Vagina (tissue), 2 donors: ENCODE measurements at regions not wholly inside any gene's neighbourhood (a gene's known extent, or its start where the extent isn't known, plus 50 kb on each side); places are given as distances from the start of the nearest gene placed in this dataset.

Experiments used
- DNase-seq, 2 donors: peaks; one replicate each; pipeline ENCODE4 v3.0.0-alpha.2; 2017; ENCODE audit errors: extremely low spot score in 2 of 2
- H3K27ac ChIP-seq: fragments of 200-600 bp; sonication (generic); one replicate; pipeline ENCODE4 v1.5.1; 2019
- H3K27me3 ChIP-seq: fragments of 200-600 bp; sonication (generic); one replicate; pipeline ENCODE4 v1.5.1; 2019
- H3K36me3 ChIP-seq, 2 donors: fragments of 200-600 bp; sonication (generic); one replicate each; pipeline ENCODE4 v1.5.1; 2017 to 2019
- H3K4me1 ChIP-seq: fragments of 200-600 bp; sonication (generic); one replicate; pipeline ENCODE4 v1.5.1; 2019
- H3K4me3 ChIP-seq, 2 donors: fragments of 200-600 bp; sonication (generic); 1 replicate in 1 of 2; 2 replicates in 1 of 2; pipeline ENCODE4 v1.5.1; 2016 to 2019
- H3K9me3 ChIP-seq: fragments of 200-600 bp; sonication (generic); one replicate; pipeline ENCODE4 v1.5.1; 2019
- CTCF ChIP-seq, 3 experiments: fragments of 450-650 bp in 2 of 3; fragments of 200-600 bp in 1 of 3; sonication (generic) in 1 of 3; IDR thresholded peaks; one replicate each; pipeline ENCODE4 v1.5.1; 2017 to 2019; ENCODE audit warnings: antibody characterized with exemption in 3 of 3, mild to moderate bottlenecking in 2 of 3, moderate library complexity in 2 of 3
- POLR2A ChIP-seq, 2 donors: fragments of 450-650 bp; IDR thresholded peaks; one replicate each; pipeline ENCODE4 v1.6.1; 2017; ENCODE audit warnings: antibody characterized with exemption in 2 of 2, mild to moderate bottlenecking in 2 of 2, moderate library complexity in 2 of 2
- POLR2AphosphoS5 ChIP-seq, 2 donors: sonication (generic); formaldehyde crosslinking; IDR thresholded peaks; one replicate each; pipeline ENCODE4 v1.9.0; 2017; ENCODE audit warnings: antibody characterized with exemption in 2 of 2, mild to moderate bottlenecking in 2 of 2, low read depth in 1 of 2; ENCODE audit not compliant: insufficient read depth in 1 of 2
- intact Hi-C: fragments of 100-400 bp; cut with DNase I; formaldehyde crosslinking; loops from one replicate; pipeline ENCODE4 v1.15.1; 2023

- intact Hi-C loops = no loop called here
- TF ChIP-seq POLR2A (IDR thresholded peaks at IDR 0.05) (no peak), POLR2AphosphoS5 (IDR thresholded peaks at IDR 0.05; ENCODE audit: insufficient read depth in 1 of 2, low read depth in 1 of 2) (no peak), CTCF (IDR thresholded peaks at IDR 0.05) (no peak)
- no peaks in the 10 kb centered on the region for H3K27me3 ChIP-seq
- H3K27ac ChIP-seq = no peak overlapping the region
- H3K4me1 ChIP-seq = no peaks in the 10 kb centered on the region
- H3K36me3 ChIP-seq = no peaks in the 10 kb centered on the region
- DNase-seq = no peak
- H3K9me3 ChIP-seq = no peaks in the 10 kb centered on the region
- no peak overlapping the region for H3K4me3 ChIP-seq
Measured at GRCh38 chr7:52021343-52021742, 704.7 kb upstream of the COBL start.

- Histone ChIP-seq H3K9me3 (no peaks in the 10 kb centered on the region), H3K4me3 (no peak overlapping the region), H3K36me3 (no peaks in the 10 kb centered on the region), H3K4me1 (no peaks in the 10 kb centered on the region), H3K27me3 (no peaks in the 10 kb centered on the region), H3K27ac (no peak overlapping the region)
- DNase-seq = no peak
- intact Hi-C loops = no loop called here
- TF ChIP-seq CTCF (IDR thresholded peaks at IDR 0.05) = no peak
Measured at GRCh38 chr7:52018680-52019054, 702.1 kb upstream of the COBL start.

- no peak for TF ChIP-seq POLR2A (IDR thresholded peaks at IDR 0.05)
- no peak for TF ChIP-seq CTCF (IDR thresholded peaks at IDR 0.05)
- TF ChIP-seq POLR2AphosphoS5 (IDR thresholded peaks at IDR 0.05; ENCODE audit: insufficient read depth in 1 of 2, low read depth in 1 of 2) = no peak
- H3K4me1 ChIP-seq = no peaks in the 10 kb centered on the region
- H3K36me3 ChIP-seq = no peaks in the 10 kb centered on the region
- DNase-seq = no peak
- H3K27me3 ChIP-seq = no peaks in the 10 kb centered on the region
- intact Hi-C loops = no loop called here
- H3K27ac ChIP-seq = no peak overlapping the region
- no peak overlapping the region for H3K4me3 ChIP-seq
- H3K9me3 ChIP-seq = no peaks in the 10 kb centered on the region
Measured at GRCh38 chr7:52017802-52018679, 701.4 kb upstream of the COBL start.

GRCh38 chr7:52009181-52009580 lies 692.6 kb upstream of the COBL start:
- DNase-seq = no peak
- H3K27me3 ChIP-seq = no peaks in the 10 kb centered on the region
- H3K36me3 ChIP-seq = no peaks in the 10 kb centered on the region
- H3K4me1 ChIP-seq = no peaks in the 10 kb centered on the region
- H3K27ac ChIP-seq = no peak overlapping the region
- intact Hi-C loops = no loop called here
- no peak overlapping the region for H3K4me3 ChIP-seq
- TF ChIP-seq CTCF (IDR thresholded peaks at IDR 0.05) (no peak), POLR2AphosphoS5 (IDR thresholded peaks at IDR 0.05; ENCODE audit: insufficient read depth in 1 of 2, low read depth in 1 of 2) (no peak), POLR2A (IDR thresholded peaks at IDR 0.05) (no peak)
- no peaks in the 10 kb centered on the region for H3K9me3 ChIP-seq

- intact Hi-C loops = no loop called here
- DNase-seq = no peak
- Histone ChIP-seq H3K27me3 (no peaks in the 10 kb centered on the region), H3K27ac (no peak overlapping the region), H3K4me1 (no peaks in the 10 kb centered on the region), H3K36me3 (no peaks in the 10 kb centered on the region), H3K9me3 (no peaks in the 10 kb centered on the region), H3K4me3 (no peak overlapping the region)
- TF ChIP-seq CTCF (IDR thresholded peaks at IDR 0.05) (no peak), POLR2A (IDR thresholded peaks at IDR 0.05) (no peak), POLR2AphosphoS5 (IDR thresholded peaks at IDR 0.05; ENCODE audit: insufficient read depth in 1 of 2, low read depth in 1 of 2) (no peak)
Measured at GRCh38 chr7:52006674-52007073, 690.1 kb upstream of the COBL start.
